Astrocyte (in vitro differentiated cells and primary cell): ENCODE measurements at regions not wholly inside any gene's neighbourhood (a gene's known extent, or its start where the extent isn't known, plus 50 kb on each side); places are given as distances from the start of the nearest gene placed in this dataset.

Experiments
- EZH2 ChIP-seq: IDR thresholded peaks from 2 replicates; pipeline ENCODE4 v1.6.1; 2012; ENCODE audit warnings: mild to moderate bottlenecking, low read length, inconsistent platforms; ENCODE audit not compliant: insufficient read depth
- TF ChIP-seq, protein P1 (sequence below): IDR thresholded peaks from 2 replicates; pipeline ENCODE4 v1.5.1; 2011; ENCODE audit warnings: low read depth, mild to moderate bottlenecking, inconsistent platforms, low read length, moderate library complexity; ENCODE audit not compliant: insufficient read depth

DNA sequence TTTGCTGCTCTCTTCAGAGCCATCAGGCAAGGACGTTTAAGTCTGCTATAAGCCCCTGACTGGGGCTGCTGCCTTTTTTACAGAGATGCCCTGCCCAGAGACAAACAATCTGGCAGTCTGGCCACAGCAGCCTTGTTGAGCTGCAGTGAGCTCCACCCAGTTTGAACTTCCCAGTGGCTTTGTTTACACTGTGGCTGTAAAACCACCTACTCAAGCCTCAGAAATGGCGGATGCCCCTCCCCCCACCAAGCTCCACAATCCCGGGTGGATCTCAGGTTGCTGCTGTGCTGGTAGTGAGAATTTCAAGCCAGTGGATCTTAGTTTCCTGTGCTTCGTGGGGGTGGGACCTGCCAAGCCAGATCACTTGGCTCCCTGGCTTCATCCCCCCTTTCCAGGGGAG is 59.7 kb upstream of the SNCAIP start:
- TF ChIP-seq, protein P1, sequence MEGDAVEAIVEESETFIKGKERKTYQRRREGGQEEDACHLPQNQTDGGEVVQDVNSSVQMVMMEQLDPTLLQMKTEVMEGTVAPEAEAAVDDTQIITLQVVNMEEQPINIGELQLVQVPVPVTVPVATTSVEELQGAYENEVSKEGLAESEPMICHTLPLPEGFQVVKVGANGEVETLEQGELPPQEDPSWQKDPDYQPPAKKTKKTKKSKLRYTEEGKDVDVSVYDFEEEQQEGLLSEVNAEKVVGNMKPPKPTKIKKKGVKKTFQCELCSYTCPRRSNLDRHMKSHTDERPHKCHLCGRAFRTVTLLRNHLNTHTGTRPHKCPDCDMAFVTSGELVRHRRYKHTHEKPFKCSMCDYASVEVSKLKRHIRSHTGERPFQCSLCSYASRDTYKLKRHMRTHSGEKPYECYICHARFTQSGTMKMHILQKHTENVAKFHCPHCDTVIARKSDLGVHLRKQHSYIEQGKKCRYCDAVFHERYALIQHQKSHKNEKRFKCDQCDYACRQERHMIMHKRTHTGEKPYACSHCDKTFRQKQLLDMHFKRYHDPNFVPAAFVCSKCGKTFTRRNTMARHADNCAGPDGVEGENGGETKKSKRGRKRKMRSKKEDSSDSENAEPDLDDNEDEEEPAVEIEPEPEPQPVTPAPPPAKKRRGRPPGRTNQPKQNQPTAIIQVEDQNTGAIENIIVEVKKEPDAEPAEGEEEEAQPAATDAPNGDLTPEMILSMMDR: no peak
- TF ChIP-seq EZH2: no peak
